Adrenal gland (tissue), 9 donors: ENCODE measurements at regions not wholly inside any gene's neighbourhood (a gene's known extent, or its start where the extent isn't known, plus 50 kb on each side); places are given as distances from the start of the nearest gene placed in this dataset.
A peak's percentile ranks its signal among the peaks of the same experiment; 100 is the strongest.

Experiments used
- DNase-seq, 7 donors: peaks; one replicate each; pipeline ENCODE4 v3.0.0-alpha.2; 2019 to 2020
- H3K27ac ChIP-seq, 5 donors: fragments of 200-600 bp; sonication (generic) in 4 of 5; 1 replicate in 3 of 5; 2 replicates in 2 of 5; pipeline versions ENCODE4 v1.5.1 to v1.8.0; 2016 to 2020; ENCODE audit warnings: mild to moderate bottlenecking in 1 of 5
- H3K27me3 ChIP-seq: fragments of 200-600 bp; 2 replicates; pipeline ENCODE4 v1.8.0; 2021
- H3K36me3 ChIP-seq, 2 donors: fragments of 200-600 bp; replicated peaks in 1 of 2; 1 replicate in 1 of 2; 2 replicates in 1 of 2; pipeline versions ENCODE4 v1.5.1 to v1.8.0; 2018 to 2022
- H3K4me1 ChIP-seq, 2 donors: fragments of 200-600 bp; replicated peaks in 1 of 2; 1 replicate in 1 of 2; 2 replicates in 1 of 2; pipeline versions ENCODE4 v1.5.1 to v1.8.0; 2018 to 2021
- H3K4me3 ChIP-seq, 4 donors: fragments of 200-600 bp; sonication (generic) in 3 of 4; one replicate each; pipeline ENCODE4 v1.5.1; 2016 to 2018
- H3K9me3 ChIP-seq, 3 donors: fragments of 200-600 bp; sonication (generic) in 1 of 3; replicated peaks in 1 of 3; 1 replicate in 2 of 3; 2 replicates in 1 of 3; pipeline versions ENCODE4 v1.5.1 to v1.8.0; 2016 to 2021
- CTCF ChIP-seq, 6 experiments: fragments of 450-650 bp in 4 of 6; fragments of 200-600 bp in 2 of 6; sonication (generic) in 1 of 6; IDR thresholded peaks; 1 replicate in 5 of 6; 2 replicates in 1 of 6; pipeline versions ENCODE4 v1.5.1 to v1.8.0; 2016 to 2021; ENCODE audit warnings: antibody characterized with exemption in 6 of 6, mild to moderate bottlenecking in 2 of 6, moderate library complexity in 1 of 6
- POLR2A ChIP-seq, 2 donors: fragments of 450-650 bp; IDR thresholded peaks; one replicate each; pipeline ENCODE4 v1.6.1; 2017; ENCODE audit warnings: antibody characterized with exemption in 2 of 2, mild to moderate bottlenecking in 2 of 2, moderate library complexity in 1 of 2
- WGBS, 4 donors: extraction: QIAGEN DNeasy Blood & Tissue Kit in 2 of 4; methylation state at CpG; one replicate each; pipeline versions ENCODE4 v1.1.5 to v1.1.7; 2013 to 2017; 5-methylcytosine and 5-hydroxymethylcytosine counted together
- intact Hi-C, 2 donors: fragments of 100-400 bp; cut with DNase I; formaldehyde crosslinking; loops; one replicate each; pipeline versions ENCODE4 v1.14.1 to v1.15.0; 2022 to 2023
- donor health status: healthy with polysubstance abuse.
- donor health status: Bipolar disorder and iron deficiency.
- donor health status: DM: yes; HTN: yes; CAD: no.
- donor health status: DM: no; HTN: no; CAD: no.
- donor health status: DM: no; HTN: no; CAD: no.

GRCh38 chr10:131570716-131571307 lies 259.3 kb upstream of the TCERG1L start:
- intact Hi-C loops: no loop called here
- no peaks in the 10 kb centered on the region for H3K36me3 ChIP-seq

GRCh38 chr10:131571346-131571745 lies 259.8 kb upstream of the TCERG1L start:
- no peaks in the 10 kb centered on the region for H3K4me1 ChIP-seq
- H3K9me3 ChIP-seq: no peaks in the 10 kb centered on the region
- peak in 1 of 7 donors; percentile 10 for DNase-seq
- no peak for TF ChIP-seq POLR2A (IDR thresholded peaks at IDR 0.05)
- TF ChIP-seq CTCF (IDR thresholded peaks at IDR 0.05): no peak
- 74 to 83% (median 81%) methylated on average over 11 of the region's 11 CpGs for WGBS, 4 donors
- H3K27ac ChIP-seq: no peak overlapping the region
- intact Hi-C loops: no loop called here
- no peak overlapping the region for H3K4me3 ChIP-seq
- H3K27me3 ChIP-seq: no peaks in the 10 kb centered on the region
- no peaks in the 10 kb centered on the region for H3K36me3 ChIP-seq

More at GRCh38 chr10:131570716-131571307, 259.3 kb upstream of the TCERG1L start:
- Histone ChIP-seq H3K4me3 (no peak overlapping the region), H3K4me1 (no peaks in the 10 kb centered on the region), H3K9me3 (no peaks in the 10 kb centered on the region), H3K27me3 (no peaks in the 10 kb centered on the region), H3K27ac (no peak overlapping the region)
- 63 to 75% (median 70%) methylated on average over 13 of the region's 13 CpGs for WGBS, 4 donors
- no peak for TF ChIP-seq POLR2A (IDR thresholded peaks at IDR 0.05)
- TF ChIP-seq CTCF (IDR thresholded peaks at IDR 0.05): no peak
- peak in 1 of 7 donors; percentile 30 for DNase-seq

GRCh38 chr10:131571865-131572264 lies 260.3 kb upstream of the TCERG1L start:
- no peaks in the 10 kb centered on the region for H3K27me3 ChIP-seq
- no peak overlapping the region for H3K4me3 ChIP-seq
- no peaks in the 10 kb centered on the region for H3K9me3 ChIP-seq
- peak in 1 of 7 donors; percentile 10 for DNase-seq
- H3K36me3 ChIP-seq: no peaks in the 10 kb centered on the region
- H3K4me1 ChIP-seq: no peaks in the 10 kb centered on the region
- no peak for TF ChIP-seq CTCF (IDR thresholded peaks at IDR 0.05)
- no peak for TF ChIP-seq POLR2A (IDR thresholded peaks at IDR 0.05)
- WGBS, 4 donors: 77 to 87% (median 85%) methylated on average over 6 to 8 of the region's 8 CpGs
- H3K27ac ChIP-seq: no peak overlapping the region
- intact Hi-C loops: no loop called here

GRCh38 chr10:131573256-131573655 lies 261.7 kb upstream of the TCERG1L start:
- Histone ChIP-seq H3K4me1 (no peaks in the 10 kb centered on the region), H3K27me3 (no peaks in the 10 kb centered on the region), H3K36me3 (no peaks in the 10 kb centered on the region), H3K27ac (no peak overlapping the region), H3K4me3 (no peak overlapping the region), H3K9me3 (no peaks in the 10 kb centered on the region)
- peak in 1 of 7 donors; percentile 31 for DNase-seq
- 75 to 85% (median 83%) methylated on average over 10 to 11 of the region's 11 CpGs for WGBS, 4 donors
- TF ChIP-seq POLR2A (IDR thresholded peaks at IDR 0.05): no peak
- no peak for TF ChIP-seq CTCF (IDR thresholded peaks at IDR 0.05)
- intact Hi-C loops: no loop called here
